H1 (cell line): ENCODE measurements at regions not wholly inside any gene's neighbourhood (a gene's known extent, or its start where the extent isn't known, plus 50 kb on each side); places are given as distances from the start of the nearest gene placed in this dataset.

ENCODE experiments used
- CTCF ChIA-PET: fragments of 300-600 bp; sonication (Branson Sonifier 250); formaldehyde crosslinking; loops from one replicate; lab custom pipeline; 2021; ENCODE audit not compliant: partially characterized antibody; lab: Charles Lee
- POLR2A ChIA-PET: fragments of 300-600 bp; sonication (Branson Sonifier 250); formaldehyde crosslinking; loops from one replicate; lab custom pipeline; 2021; ENCODE audit warnings: inconsistent platforms; ENCODE audit not compliant: partially characterized antibody; lab: Charles Lee
- DNase-seq, 2 experiments: peaks; one replicate each; pipeline versions ENCODE4 v3.0.0 to v3.0.0-alpha.2; 2010 to 2022; ENCODE audit warnings: low spot score in 2 of 2, low read depth in 1 of 2, mixed read lengths in 1 of 2
- FAIRE-seq: peaks from 2 replicates; lab custom pipeline; 2011; peaks lifted over from hg19 to GRCh38; lab: Jason Lieb, UNC
- H2AFZ ChIP-seq: 2 replicates; pipeline ENCODE4 v1.8.1; 2012; ENCODE audit warnings: low read length, inconsistent platforms
- H2AK5ac ChIP-seq: 2 replicates; pipeline ENCODE4 v1.6.1; 2013; ENCODE audit warnings: low read depth, low read length
- H2BK120ac ChIP-seq: replicated peaks from 2 replicates; pipeline ENCODE3; 2013; ENCODE audit warnings: low read depth, low read length, inconsistent platforms
- H2BK12ac ChIP-seq: 2 replicates; pipeline ENCODE4 v1.6.1; 2013; ENCODE audit warnings: low read depth, low read length
- H2BK15ac ChIP-seq: 2 replicates; pipeline ENCODE4 v1.6.1; 2013; ENCODE audit warnings: low read length
- H2BK20ac ChIP-seq: 2 replicates; pipeline ENCODE4 v1.6.1; 2013; ENCODE audit warnings: low read length
- H2BK5ac ChIP-seq: 2 replicates; pipeline ENCODE4 v1.6.1; 2013; ENCODE audit warnings: low read depth, low read length
- H3K14ac ChIP-seq: 2 replicates; pipeline ENCODE4 v1.6.1; 2013; ENCODE audit warnings: inconsistent platforms; ENCODE audit not compliant: insufficient read length
- H3K18ac ChIP-seq: 2 replicates; pipeline ENCODE4 v1.6.1; 2013; ENCODE audit warnings: low read length; ENCODE audit errors: extremely low read depth
- H3K23ac ChIP-seq: 2 replicates; pipeline ENCODE4 v1.6.1; 2013; ENCODE audit warnings: inconsistent platforms; ENCODE audit not compliant: insufficient read length
- H3K23me2 ChIP-seq: 2 replicates; pipeline ENCODE4 v1.6.1; 2013; ENCODE audit warnings: low read depth, low read length
- H3K27ac ChIP-seq: 2 replicates; pipeline ENCODE4 v1.6.1; 2011; ENCODE audit warnings: low read depth, low read length, inconsistent platforms
- H3K27me3 ChIP-seq, 4 experiments: replicated peaks in 1 of 4; 1 replicate in 1 of 4; 2 replicates in 3 of 4; pipeline versions ENCODE4 v1.6.1 to v1.8.1; 2011 to 2013; ENCODE audit warnings: low read length in 3 of 4, mild to moderate bottlenecking in 3 of 4, inconsistent platforms in 2 of 4, mixed read lengths in 2 of 4, moderate library complexity in 1 of 4; ENCODE audit not compliant: control insufficient read depth in 3 of 4, insufficient read depth in 3 of 4; ENCODE audit errors: extremely low read depth in 1 of 4
- H3K36me3 ChIP-seq, 4 experiments: 2 replicates each; pipeline versions ENCODE4 v1.6.1 to v1.8.1; 2011 to 2013; ENCODE audit warnings: mild to moderate bottlenecking in 4 of 4, low read length in 3 of 4, moderate library complexity in 2 of 4, control low read depth in 1 of 4, inconsistent platforms in 1 of 4; ENCODE audit not compliant: insufficient read depth in 4 of 4, control insufficient read depth in 2 of 4
- H3K4ac ChIP-seq: replicated peaks from 2 replicates; pipeline ENCODE3; 2013; ENCODE audit warnings: low read length, low read depth, mixed read lengths, inconsistent platforms; ENCODE audit not compliant: insufficient read length
- H3K4me1 ChIP-seq, 4 experiments: replicated peaks in 1 of 4; 1 replicate in 1 of 4; 2 replicates in 3 of 4; pipeline versions ENCODE4 v1.6.1 to v1.8.1; 2011 to 2013; ENCODE audit warnings: low read length in 3 of 4, inconsistent platforms in 2 of 4, mixed read lengths in 1 of 4; ENCODE audit not compliant: insufficient read depth in 4 of 4, control insufficient read depth in 3 of 4
- H3K4me2 ChIP-seq, 2 experiments: 2 replicates each; pipeline versions ENCODE4 v1.6.1 to v1.8.1; 2011 to 2013; ENCODE audit warnings: low read depth in 2 of 2, low read length in 2 of 2, control low read depth in 1 of 2, inconsistent platforms in 1 of 2, mild to moderate bottlenecking in 1 of 2; ENCODE audit not compliant: insufficient read depth in 1 of 2
- H3K4me3 ChIP-seq, 4 experiments: fragments of 200-600, 300-600 bp in 1 of 4; sonication (generic), shearing (Covaris generic), sonication (Bioruptor Twin) in 1 of 4; 2 replicates each; pipeline versions ENCODE4 v1.5.1 to v1.8.1; 2011 to 2016; ENCODE audit warnings: low read length in 4 of 4, low read depth in 3 of 4, control low read depth in 2 of 4, inconsistent platforms in 2 of 4, mild to moderate bottlenecking in 2 of 4, mixed read lengths in 1 of 4, moderate library complexity in 1 of 4; ENCODE audit not compliant: insufficient read depth in 2 of 4; ENCODE audit errors: extremely low read depth in 1 of 4
- H3K56ac ChIP-seq: replicated peaks from 2 replicates; pipeline ENCODE3; 2013; ENCODE audit warnings: low read depth, mild to moderate bottlenecking, mixed read lengths, low read length, inconsistent platforms; ENCODE audit not compliant: insufficient read length
- H3K79me1 ChIP-seq: 2 replicates; pipeline ENCODE4 v1.6.1; 2013; ENCODE audit warnings: low read depth, low read length, control low read depth
- H3K79me2 ChIP-seq, 2 experiments: 2 replicates each; pipeline versions ENCODE4 v1.6.1 to v1.8.1; 2012 to 2013; ENCODE audit warnings: low read length in 2 of 2, mild to moderate bottlenecking in 2 of 2, inconsistent platforms in 1 of 2; ENCODE audit not compliant: insufficient read depth in 2 of 2, control insufficient read depth in 1 of 2
- H3K9ac ChIP-seq, 4 experiments: replicated peaks in 1 of 4; 1 replicate in 1 of 4; 2 replicates in 3 of 4; pipeline versions ENCODE4 v1.6.1 to v1.8.1; 2011 to 2013; ENCODE audit warnings: low read depth in 3 of 4, low read length in 3 of 4, control low read depth in 2 of 4, mild to moderate bottlenecking in 2 of 4, moderate library complexity in 2 of 4, inconsistent platforms in 1 of 4; ENCODE audit errors: extremely low read depth in 1 of 4
- H3K9me3 ChIP-seq, 2 experiments: 2 replicates each; pipeline versions ENCODE4 v1.6.1 to v1.8.1; 2012 to 2013; ENCODE audit warnings: mild to moderate bottlenecking in 2 of 2, moderate library complexity in 2 of 2, control low read depth in 1 of 2, inconsistent platforms in 1 of 2, low read depth in 1 of 2, low read length in 1 of 2, mixed read lengths in 1 of 2; ENCODE audit not compliant: insufficient read depth in 2 of 2
- H4K20me1 ChIP-seq, 2 experiments: replicated peaks in 1 of 2; 2 replicates each; pipeline versions ENCODE3 to v1.8.1; 2011 to 2013; ENCODE audit warnings: inconsistent platforms in 2 of 2, low read length in 2 of 2, mild to moderate bottlenecking in 1 of 2; ENCODE audit not compliant: insufficient read depth in 2 of 2, control insufficient read depth in 1 of 2
- H4K5ac ChIP-seq: 2 replicates; pipeline ENCODE4 v1.6.1; 2013; ENCODE audit warnings: low read length, low read depth, mixed read lengths, inconsistent platforms; ENCODE audit not compliant: insufficient read length
- H4K8ac ChIP-seq: 2 replicates; pipeline ENCODE4 v1.8.0; 2013; ENCODE audit warnings: mild to moderate bottlenecking, moderate library complexity, low read length, inconsistent platforms; ENCODE audit not compliant: insufficient read depth; ENCODE audit errors: extremely low read depth
- H4K91ac ChIP-seq: replicated peaks from 2 replicates; pipeline ENCODE3; 2013; ENCODE audit warnings: low read length, mixed read lengths, inconsistent platforms; ENCODE audit not compliant: insufficient read length
- BCL11A ChIP-seq, 2 experiments: IDR thresholded peaks; one replicate each; pipeline ENCODE4 v1.6.1; 2011; ENCODE audit warnings: low read depth in 2 of 2, low read length in 2 of 2, mild to moderate bottlenecking in 2 of 2
- BRCA1 ChIP-seq: IDR thresholded peaks from 2 replicates; pipeline ENCODE4 v1.6.1; 2012; ENCODE audit warnings: low read depth, low read length, improper control_type of control experiment
- CTBP2 ChIP-seq: IDR thresholded peaks from 2 replicates; pipeline ENCODE4 v1.7.0; 2011; ENCODE audit warnings: borderline replicate concordance, mild to moderate bottlenecking, moderate library complexity, mixed read lengths, low read length; ENCODE audit not compliant: insufficient read depth, insufficient read length
- E2F6 ChIP-seq: IDR thresholded peaks from 2 replicates; pipeline ENCODE4 v1.6.1; 2012; ENCODE audit warnings: inconsistent platforms
- EP300 ChIP-seq, 2 experiments: IDR thresholded peaks; 1 replicate in 1 of 2; 2 replicates in 1 of 2; pipeline ENCODE4 v1.6.1; 2011 to 2012; ENCODE audit warnings: low read depth in 2 of 2, low read length in 2 of 2, mild to moderate bottlenecking in 2 of 2, borderline replicate concordance in 1 of 2, inconsistent platforms in 1 of 2, moderate library complexity in 1 of 2
- RNF2 ChIP-seq: fragments of 200-900, 300-1000 bp; sonication (generic); IDR thresholded peaks from 2 replicates; pipeline ENCODE4 v1.7.1; 2016; ENCODE audit warnings: borderline replicate concordance, low read depth, mild to moderate bottlenecking, antibody characterized with exemption, low read length; ENCODE audit not compliant: poor library complexity, severe bottlenecking; ENCODE audit errors: missing control alignments
- TEAD4 ChIP-seq: IDR thresholded peaks from 2 replicates; pipeline ENCODE4 v1.6.1; 2012; ENCODE audit warnings: low read depth, low read length, inconsistent platforms, mixed read lengths
- WGBS, 2 experiments: shearing (Covaris generic) in 1 of 2; methylation state at CpG; one replicate each; pipeline versions ENCODE4 v1.1.6 to v1.1.7; 2013 to 2015; ENCODE audit warnings: low lambda C conversion rate in 2 of 2, mixed read lengths in 2 of 2, inconsistent platforms in 1 of 2, low coverage in 1 of 2, missing lambda C conversion rate in 1 of 2; ENCODE audit not compliant: insufficient replicate concordance in 2 of 2, insufficient coverage in 1 of 2, insufficient read length in 1 of 2; ENCODE audit errors: extremely low coverage in 1 of 2, missing lambda C conversion rate in 1 of 2; 5-methylcytosine and 5-hydroxymethylcytosine counted together

GRCh38 chr20:48065833-48066232 is 280.6 kb upstream of the SULF2 start:
- H3K23me2 ChIP-seq: no peaks in the 10 kb centered on the region
- H3K14ac ChIP-seq: no peak overlapping the region
- no peak overlapping the region for H3K4me2 ChIP-seq
- ChIA-PET CTCF (no interaction called here), POLR2A (no interaction called here)
- no peak overlapping the region for H2BK12ac ChIP-seq
- H2AFZ ChIP-seq: no peak overlapping the region
- no peak overlapping the region for H2BK20ac ChIP-seq
- no peaks in the 10 kb centered on the region for H3K4me1 ChIP-seq
- no peaks in the 10 kb centered on the region; a peak in 1 of 4 replicates for H3K9me3 ChIP-seq
- FAIRE-seq: no peak
- H2BK15ac ChIP-seq: no peak overlapping the region
- DNase-seq: no peak
- no peak overlapping the region for H3K27ac ChIP-seq
- no peak overlapping the region for H4K8ac ChIP-seq
- no peaks in the 10 kb centered on the region for H3K79me1 ChIP-seq
- H2AK5ac ChIP-seq: no peak overlapping the region
- H3K4ac ChIP-seq: no peak overlapping the region
- no peak overlapping the region for H3K56ac ChIP-seq
- 71% methylated on average over 1 of the region's 1 CpG; no CpG with 5 or more reads in 1 of the 2 experiments for WGBS, 2 experiments
- no peaks in the 10 kb centered on the region for H3K36me3 ChIP-seq
- no peak overlapping the region for H4K5ac ChIP-seq
- no peak overlapping the region for H4K91ac ChIP-seq
- no peaks in the 10 kb centered on the region for H4K20me1 ChIP-seq
- no peak overlapping the region for H2BK120ac ChIP-seq
- H2BK5ac ChIP-seq: no peak overlapping the region
- H3K18ac ChIP-seq: no peak overlapping the region
- H3K9ac ChIP-seq: no peak overlapping the region
- H3K27me3 ChIP-seq: no peaks in the 10 kb centered on the region
- H3K23ac ChIP-seq: no peak overlapping the region
- H3K79me2 ChIP-seq: no peaks in the 10 kb centered on the region
- H3K4me3 ChIP-seq: no peak overlapping the region
- TF ChIP-seq CTBP2 (no peak), E2F6 (no peak), BRCA1 (no peak), RNF2 (no peak), EP300 (IDR thresholded peaks at IDR 0.05; ENCODE audit: borderline replicate concordance in 1 of 2, low read depth in 2 of 2, low read length in 2 of 2) (no peak), BCL11A (IDR thresholded peaks at IDR 0.05; ENCODE audit: low read depth in 2 of 2, low read length in 2 of 2) (no peak), TEAD4 (no peak)
